ENCODE measurements at regions not wholly inside any gene's neighbourhood (a gene's known extent, or its start where the extent isn't known, plus 50 kb on each side); places are given as distances from the start of the nearest gene placed in this dataset.
"Not testable (repeated sequence)": the region's sequence is repeated elsewhere in the genome, so short reads cannot be mapped to it uniquely, and the experiment has no call there.

- DNase-seq = no peak
These were observed 101.7 kb upstream of the MYO10 start for GRCh38 chr5:17037751-17038150.

GRCh38 chr5:17039170-17039569, 103.1 kb upstream of the MYO10 start:
- no peak for DNase-seq

- DNase-seq = no peak
These were observed 106.0 kb upstream of the MYO10 start for GRCh38 chr5:17042041-17042440.

GRCh38 chr5:17046320-17046719, 110.2 kb upstream of the MYO10 start:
- DNase-seq = no peak

- no peak for DNase-seq
These were observed 114.1 kb upstream of the MYO10 start for GRCh38 chr5:17050236-17050635.

- DNase-seq = no peak
These were observed 118.8 kb upstream of the MYO10 start for GRCh38 chr5:17054911-17055310.

GRCh38 chr5:17056141-17056631, 120.1 kb upstream of the MYO10 start:
- DNase-seq = no peak

GRCh38 chr5:17058438-17058837, 122.3 kb upstream of the MYO10 start:
- no peak for DNase-seq

- no peak for DNase-seq
These were observed 125.9 kb upstream of the MYO10 start for GRCh38 chr5:17061973-17062470.

- DNase-seq = not testable (repeated sequence)
These were observed 126.7 kb upstream of the MYO10 start for GRCh38 chr5:17062741-17063140.

- DNase-seq = no peak
These were observed 128.2 kb upstream of the MYO10 start for GRCh38 chr5:17064241-17064640.

GRCh38 chr5:17065458-17065857, 129.4 kb upstream of the MYO10 start:
- DNase-seq = no peak

GRCh38 chr5:17066026-17066425, 129.9 kb upstream of the MYO10 start:
- DNase-seq = not testable (repeated sequence)

GRCh38 chr5:17067657-17068392, 131.7 kb upstream of the MYO10 start:
- DNase-seq = no peak

GRCh38 chr5:17069995-17070511, 134.0 kb upstream of the MYO10 start:
- peak; percentile 66 for DNase-seq

- DNase-seq = peak; percentile 45
These were observed 134.6 kb upstream of the MYO10 start for GRCh38 chr5:17070647-17071046.

- no peak for DNase-seq
These were observed 139.1 kb upstream of the MYO10 start for GRCh38 chr5:17075236-17075635.

GRCh38 chr5:17076272-17076671, 140.2 kb upstream of the MYO10 start:
- DNase-seq = peak; percentile 72

GRCh38 chr5:17077440-17078233, 139.8 kb upstream of the BASP1 start:
- DNase-seq = peak; percentile 18

- DNase-seq = no peak
These were observed 137.9 kb upstream of the BASP1 start for GRCh38 chr5:17079562-17079961.

GRCh38 chr5:17080361-17080760, 137.1 kb upstream of the BASP1 start:
- DNase-seq = no peak

GRCh38 chr5:17081142-17081541, 136.3 kb upstream of the BASP1 start:
- no peak for DNase-seq

GRCh38 chr5:17083276-17083675, 134.2 kb upstream of the BASP1 start:
- not testable (repeated sequence) for DNase-seq

GRCh38 chr5:17087035-17087434, 130.4 kb upstream of the BASP1 start:
- DNase-seq = no peak

Measured in hematopoietic multipotent progenitor cell treated with erythropoietin and hydrocortisone succinate and interleukin-3 and kit ligand, for 6 days (in vitro differentiated cells).